Lower leg skin (tissue), 3 donors: ENCODE measurements at regions not wholly inside any gene's neighbourhood (a gene's known extent, or its start where the extent isn't known, plus 50 kb on each side); places are given as distances from the start of the nearest gene placed in this dataset.

Experiments
- POLR2A ChIP-seq, 2 donors: fragments of 450-650 bp; IDR thresholded peaks; one replicate each; pipeline ENCODE4 v1.6.1; 2016 to 2017; ENCODE audit warnings: antibody characterized with exemption in 2 of 2, mild to moderate bottlenecking in 1 of 2, moderate library complexity in 1 of 2
- TF ChIP-seq, protein P1 (sequence below), 3 donors: fragments of 450-650 bp; IDR thresholded peaks; one replicate each; pipeline ENCODE4 v1.5.1; 2016; ENCODE audit warnings: antibody characterized with exemption in 3 of 3, mild to moderate bottlenecking in 3 of 3, moderate library complexity in 2 of 3

- TF ChIP-seq POLR2A (IDR thresholded peaks at IDR 0.05) = no peak
- TF ChIP-seq, protein P1, sequence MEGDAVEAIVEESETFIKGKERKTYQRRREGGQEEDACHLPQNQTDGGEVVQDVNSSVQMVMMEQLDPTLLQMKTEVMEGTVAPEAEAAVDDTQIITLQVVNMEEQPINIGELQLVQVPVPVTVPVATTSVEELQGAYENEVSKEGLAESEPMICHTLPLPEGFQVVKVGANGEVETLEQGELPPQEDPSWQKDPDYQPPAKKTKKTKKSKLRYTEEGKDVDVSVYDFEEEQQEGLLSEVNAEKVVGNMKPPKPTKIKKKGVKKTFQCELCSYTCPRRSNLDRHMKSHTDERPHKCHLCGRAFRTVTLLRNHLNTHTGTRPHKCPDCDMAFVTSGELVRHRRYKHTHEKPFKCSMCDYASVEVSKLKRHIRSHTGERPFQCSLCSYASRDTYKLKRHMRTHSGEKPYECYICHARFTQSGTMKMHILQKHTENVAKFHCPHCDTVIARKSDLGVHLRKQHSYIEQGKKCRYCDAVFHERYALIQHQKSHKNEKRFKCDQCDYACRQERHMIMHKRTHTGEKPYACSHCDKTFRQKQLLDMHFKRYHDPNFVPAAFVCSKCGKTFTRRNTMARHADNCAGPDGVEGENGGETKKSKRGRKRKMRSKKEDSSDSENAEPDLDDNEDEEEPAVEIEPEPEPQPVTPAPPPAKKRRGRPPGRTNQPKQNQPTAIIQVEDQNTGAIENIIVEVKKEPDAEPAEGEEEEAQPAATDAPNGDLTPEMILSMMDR (IDR thresholded peaks at IDR 0.05) = no peak
Measured at GRCh38 chr5:164137095-164137494, 631.7 kb downstream of the MAT2B start.
